ENCODE measurements at regions not wholly inside any gene's neighbourhood (a gene's known extent, or its start where the extent isn't known, plus 50 kb on each side); places are given as distances from the start of the nearest gene placed in this dataset.

DNA sequence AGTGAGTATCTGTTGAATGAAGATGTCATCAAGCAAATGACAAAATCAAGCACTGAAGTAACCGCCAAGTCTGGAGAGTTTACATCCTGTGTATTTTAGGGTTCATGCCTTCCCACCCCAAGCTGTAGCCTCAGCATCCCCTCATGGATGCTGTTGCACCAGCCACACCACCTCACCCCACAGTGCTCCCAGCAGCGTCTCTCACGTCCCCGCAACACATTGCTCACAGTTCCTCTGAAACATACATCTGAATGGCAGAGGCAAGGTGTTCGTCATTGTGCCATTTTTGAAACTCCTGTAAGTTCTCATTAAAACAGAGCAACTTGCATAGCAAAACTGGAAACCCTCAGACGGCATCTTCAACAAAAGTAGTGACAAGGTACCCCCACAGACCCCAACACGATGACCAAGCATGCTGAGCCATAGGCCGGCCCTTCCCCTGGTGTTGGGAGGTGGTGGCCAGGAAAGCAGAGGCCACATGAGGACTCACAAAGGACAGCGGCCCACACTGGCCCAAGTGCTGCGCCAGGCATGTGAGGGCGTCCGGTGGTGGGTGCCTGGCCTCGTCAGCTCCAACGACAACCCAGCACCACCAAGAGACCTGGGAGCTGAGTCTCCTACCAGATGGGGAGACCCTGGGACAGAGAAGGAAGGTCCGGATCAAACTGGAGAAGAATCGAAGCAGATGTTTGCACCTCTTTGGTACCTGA, 456.5 kb downstream of the EIPR1 start:
- TF ChIP-seq, protein P1, sequence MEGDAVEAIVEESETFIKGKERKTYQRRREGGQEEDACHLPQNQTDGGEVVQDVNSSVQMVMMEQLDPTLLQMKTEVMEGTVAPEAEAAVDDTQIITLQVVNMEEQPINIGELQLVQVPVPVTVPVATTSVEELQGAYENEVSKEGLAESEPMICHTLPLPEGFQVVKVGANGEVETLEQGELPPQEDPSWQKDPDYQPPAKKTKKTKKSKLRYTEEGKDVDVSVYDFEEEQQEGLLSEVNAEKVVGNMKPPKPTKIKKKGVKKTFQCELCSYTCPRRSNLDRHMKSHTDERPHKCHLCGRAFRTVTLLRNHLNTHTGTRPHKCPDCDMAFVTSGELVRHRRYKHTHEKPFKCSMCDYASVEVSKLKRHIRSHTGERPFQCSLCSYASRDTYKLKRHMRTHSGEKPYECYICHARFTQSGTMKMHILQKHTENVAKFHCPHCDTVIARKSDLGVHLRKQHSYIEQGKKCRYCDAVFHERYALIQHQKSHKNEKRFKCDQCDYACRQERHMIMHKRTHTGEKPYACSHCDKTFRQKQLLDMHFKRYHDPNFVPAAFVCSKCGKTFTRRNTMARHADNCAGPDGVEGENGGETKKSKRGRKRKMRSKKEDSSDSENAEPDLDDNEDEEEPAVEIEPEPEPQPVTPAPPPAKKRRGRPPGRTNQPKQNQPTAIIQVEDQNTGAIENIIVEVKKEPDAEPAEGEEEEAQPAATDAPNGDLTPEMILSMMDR (conservative IDR thresholded peaks at IDR 0.05; ENCODE audit: low read depth, low read length) = no peak
- no peak for TF ChIP-seq MAFK (IDR thresholded peaks at IDR 0.05; ENCODE audit: low read depth, low read length)
- no peak for TF ChIP-seq POLR2A (IDR thresholded peaks at IDR 0.05; ENCODE audit: low read depth, low read length)
- TF ChIP-seq RFX5 (IDR thresholded peaks at IDR 0.05; ENCODE audit: low read depth, low read length) = no peak
- TF ChIP-seq, protein P2, sequence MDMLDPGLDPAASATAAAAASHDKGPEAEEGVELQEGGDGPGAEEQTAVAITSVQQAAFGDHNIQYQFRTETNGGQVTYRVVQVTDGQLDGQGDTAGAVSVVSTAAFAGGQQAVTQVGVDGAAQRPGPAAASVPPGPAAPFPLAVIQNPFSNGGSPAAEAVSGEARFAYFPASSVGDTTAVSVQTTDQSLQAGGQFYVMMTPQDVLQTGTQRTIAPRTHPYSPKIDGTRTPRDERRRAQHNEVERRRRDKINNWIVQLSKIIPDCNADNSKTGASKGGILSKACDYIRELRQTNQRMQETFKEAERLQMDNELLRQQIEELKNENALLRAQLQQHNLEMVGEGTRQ (IDR thresholded peaks at IDR 0.05; ENCODE audit: low read depth, low read length) = no peak
- no peak for TF ChIP-seq CEBPB (IDR thresholded peaks at IDR 0.05; ENCODE audit: low read depth, low read length)
- TF ChIP-seq RCOR1 (IDR thresholded peaks at IDR 0.05; ENCODE audit: insufficient replicate concordance, low read length) = no peak
- no peak for TF ChIP-seq RAD21 (IDR thresholded peaks at IDR 0.05; ENCODE audit: low read length)
- no peak for TF ChIP-seq FOS (IDR thresholded peaks at IDR 0.05; ENCODE audit: low read depth, low read length)
- no peak for TF ChIP-seq SMC3 (IDR thresholded peaks at IDR 0.05; ENCODE audit: low read depth, low read length)
- TF ChIP-seq MXI1 (IDR thresholded peaks at IDR 0.05; ENCODE audit: borderline replicate concordance, low read depth, low read length) = no peak
- TF ChIP-seq CHD1 (IDR thresholded peaks at IDR 0.05; ENCODE audit: low read depth, low read length) = no peak
- no peak for TF ChIP-seq BHLHE40 (IDR thresholded peaks at IDR 0.05; ENCODE audit: low read depth, low read length)
